Coronary artery (tissue), 2 donors: ENCODE measurements at regions not wholly inside any gene's neighbourhood (a gene's known extent, or its start where the extent isn't known, plus 50 kb on each side); places are given as distances from the start of the nearest gene placed in this dataset.

Experiments used
- DNase-seq: peaks from one replicate; pipeline ENCODE4 v3.0.0-alpha.2; 2017; ENCODE audit warnings: low spot score
- H3K27ac ChIP-seq, 2 donors: fragments of 200-600 bp; sonication (generic); one replicate each; pipeline ENCODE4 v1.5.1; 2016 to 2019
- H3K4me3 ChIP-seq: fragments of 200-600 bp; sonication (generic); 2 replicates; pipeline ENCODE4 v1.5.1; 2016; ENCODE audit warnings: mild to moderate bottlenecking, moderate library complexity
- CTCF ChIP-seq: fragments of 200-600 bp; sonication (generic); IDR thresholded peaks from one replicate; pipeline ENCODE4 v1.5.1; 2019; ENCODE audit warnings: antibody characterized with exemption

GRCh38 chr2:8525582-8526402 lies 156.1 kb upstream of the ID2 start:
- no peak for DNase-seq
- no peak for TF ChIP-seq CTCF
- no peak overlapping the region for H3K4me3 ChIP-seq
- H3K27ac ChIP-seq: no peak overlapping the region

GRCh38 chr2:8526403-8526696 lies 155.5 kb upstream of the ID2 start:
- no peak overlapping the region for H3K4me3 ChIP-seq

GRCh38 chr2:8527031-8527430 lies 154.8 kb upstream of the ID2 start:
- DNase-seq: no peak
- TF ChIP-seq CTCF: no peak
- Histone ChIP-seq H3K27ac (no peak overlapping the region), H3K4me3 (no peak overlapping the region)

More at GRCh38 chr2:8526403-8526696, 155.5 kb upstream of the ID2 start:
- H3K27ac ChIP-seq: no peak overlapping the region
- DNase-seq: no peak
- no peak for TF ChIP-seq CTCF

- TF ChIP-seq CTCF: no peak
- H3K27ac ChIP-seq: no peak overlapping the region
- H3K4me3 ChIP-seq: no peak overlapping the region
- no peak for DNase-seq
Observed at GRCh38 chr2:8527676-8528075, 154.2 kb upstream of the ID2 start.

- Histone ChIP-seq H3K4me3 (no peak overlapping the region), H3K27ac (no peak overlapping the region)
- no peak for TF ChIP-seq CTCF
- no peak for DNase-seq
Observed at GRCh38 chr2:8528863-8529262, 153.0 kb upstream of the ID2 start.

- no peak for DNase-seq
- no peak for TF ChIP-seq CTCF
- no peak overlapping the region for H3K27ac ChIP-seq
- no peak overlapping the region for H3K4me3 ChIP-seq
Observed at GRCh38 chr2:8529706-8530277, 152.1 kb upstream of the ID2 start.

- Histone ChIP-seq H3K27ac (no peak overlapping the region), H3K4me3 (no peak overlapping the region)
- DNase-seq: no peak
- TF ChIP-seq CTCF: no peak
Observed at GRCh38 chr2:8531481-8531880, 150.4 kb upstream of the ID2 start.
